Activated naive CD4-positive, alpha-beta T cell treated with anti-CD3 and anti-CD28 coated beads, Interleukin-2, amount 50 U/mL, for 24 hours (primary cell): ENCODE measurements at regions not wholly inside any gene's neighbourhood (a gene's known extent, or its start where the extent isn't known, plus 50 kb on each side); places are given as distances from the start of the nearest gene placed in this dataset.
"Not testable (repeated sequence)": the region's sequence is repeated elsewhere in the genome, so short reads cannot be mapped to it uniquely, and the experiment has no call there.

ENCODE experiments used
- H3K27ac Mint-ChIP-seq: one replicate; pipeline ENCODE4 v1.8.0; 2021; ENCODE audit warnings: mild to moderate bottlenecking, mixed read lengths
- H3K27me3 Mint-ChIP-seq: one replicate; pipeline ENCODE4 v1.8.0; 2021; ENCODE audit warnings: mixed read lengths
- H3K36me3 Mint-ChIP-seq: one replicate; pipeline ENCODE4 v1.8.0; 2021; ENCODE audit warnings: mixed read lengths
- H3K4me1 Mint-ChIP-seq: one replicate; pipeline ENCODE4 v1.8.0; 2021; ENCODE audit warnings: mixed read lengths
- H3K4me3 Mint-ChIP-seq: one replicate; pipeline ENCODE4 v1.8.0; 2021; ENCODE audit warnings: mild to moderate bottlenecking, mixed read lengths
- H3K9me3 Mint-ChIP-seq: one replicate; pipeline ENCODE4 v1.8.0; 2021; ENCODE audit warnings: mixed read lengths

DNA sequence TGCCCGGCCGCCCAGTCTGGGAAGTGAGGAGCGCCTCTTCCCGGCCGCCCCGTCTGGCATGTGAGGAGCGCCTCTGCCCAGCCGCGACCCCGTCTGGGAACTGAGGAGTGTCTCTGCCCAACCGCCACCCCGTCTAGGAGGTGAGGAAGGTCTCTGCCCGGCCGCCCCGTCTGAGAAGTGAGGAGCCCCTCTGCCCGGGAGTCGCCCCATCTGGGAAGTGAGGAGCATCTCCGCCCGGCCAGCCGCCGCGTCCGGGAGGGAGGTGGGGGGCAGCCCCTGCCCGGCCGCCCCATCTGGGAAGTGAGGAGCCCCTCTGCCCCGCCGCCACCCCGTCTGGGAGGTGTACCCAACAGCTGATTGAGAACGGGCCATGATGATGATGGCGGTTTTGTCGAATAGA, 109.6 kb upstream of the SLITRK5 start:
- peaks cover 18% of the 10 kb centered on the region for H3K9me3 Mint-ChIP-seq
- not testable (repeated sequence) for H3K4me1 Mint-ChIP-seq, H3K36me3 Mint-ChIP-seq, H3K4me3 Mint-ChIP-seq, H3K27ac Mint-ChIP-seq, H3K27me3 Mint-ChIP-seq

DNA sequence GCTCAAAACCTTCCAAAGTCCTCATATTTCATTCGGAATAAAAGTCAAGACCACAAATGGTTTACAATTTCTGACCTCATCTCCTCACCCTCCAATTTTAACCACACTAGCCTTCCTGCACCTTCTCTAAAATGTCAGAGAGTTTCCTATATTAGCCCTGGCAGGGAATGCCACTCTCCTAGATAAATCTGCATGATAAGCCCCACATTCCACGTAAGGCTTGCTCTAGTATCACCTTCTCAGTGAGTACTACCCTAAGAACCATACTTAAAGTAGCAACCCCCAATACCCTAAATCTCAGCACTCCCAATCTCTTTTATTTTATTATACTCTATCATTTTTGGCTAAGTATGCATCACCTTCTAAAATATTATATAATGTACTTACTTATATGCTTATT, 100.5 kb upstream of the SLITRK5 start:
- Mint-ChIP-seq H3K27me3 (no peaks in the 10 kb centered on the region), H3K4me1 (no peaks in the 10 kb centered on the region), H3K4me3 (no peak overlapping the region), H3K9me3 (peaks cover 10% of the 10 kb centered on the region), H3K36me3 (no peaks in the 10 kb centered on the region), H3K27ac (no peak overlapping the region)

DNA sequence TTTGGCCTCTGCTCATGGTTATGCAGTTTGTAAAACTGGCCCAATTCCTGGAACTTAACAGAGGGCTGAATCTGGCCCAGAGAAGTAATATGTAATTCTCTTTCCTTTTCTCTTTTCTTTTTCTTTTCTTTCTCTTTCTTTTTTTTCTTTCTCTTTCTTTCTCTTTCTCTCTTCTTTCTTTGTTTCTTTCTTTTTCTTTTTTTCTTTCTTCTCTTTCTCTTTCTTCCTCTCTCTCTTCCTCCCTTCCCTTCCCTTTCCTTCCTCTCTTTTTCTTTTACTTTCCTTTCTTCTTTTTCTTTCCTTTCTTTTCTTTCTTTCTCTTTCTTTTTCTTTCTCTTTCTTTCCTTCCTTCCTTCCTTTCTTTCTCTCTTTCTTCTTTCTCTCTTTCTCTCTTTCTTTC, 88.8 kb upstream of the SLITRK5 start:
- Mint-ChIP-seq H3K4me3 (no peak overlapping the region), H3K27ac (no peak overlapping the region), H3K27me3 (no peaks in the 10 kb centered on the region), H3K4me1 (no peaks in the 10 kb centered on the region), H3K9me3 (peaks cover 13% of the 10 kb centered on the region), H3K36me3 (no peaks in the 10 kb centered on the region)

DNA sequence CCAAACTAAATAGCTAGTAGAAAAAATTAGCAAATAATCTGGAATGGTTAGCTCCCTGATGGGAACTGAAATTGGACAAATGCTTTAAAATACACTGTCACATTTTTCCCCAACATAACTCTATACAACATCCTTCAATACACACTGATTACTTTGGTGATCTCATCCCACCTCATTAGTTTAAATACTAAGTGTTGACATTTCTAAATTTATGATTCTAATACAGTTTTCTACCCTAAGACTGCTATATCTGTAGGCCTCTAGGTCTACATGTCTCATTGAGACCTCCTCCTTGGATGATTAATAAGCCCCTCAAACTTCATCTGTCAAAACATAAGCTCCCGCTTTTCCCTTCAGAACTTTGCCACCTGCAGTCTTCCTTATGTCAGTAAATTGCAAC, 80.7 kb upstream of the SLITRK5 start:
- no peaks in the 10 kb centered on the region for H3K36me3 Mint-ChIP-seq
- no peaks in the 10 kb centered on the region for H3K4me1 Mint-ChIP-seq
- no peak overlapping the region for H3K4me3 Mint-ChIP-seq
- H3K9me3 Mint-ChIP-seq: no peaks in the 10 kb centered on the region
- H3K27ac Mint-ChIP-seq: no peak overlapping the region
- no peaks in the 10 kb centered on the region for H3K27me3 Mint-ChIP-seq

DNA sequence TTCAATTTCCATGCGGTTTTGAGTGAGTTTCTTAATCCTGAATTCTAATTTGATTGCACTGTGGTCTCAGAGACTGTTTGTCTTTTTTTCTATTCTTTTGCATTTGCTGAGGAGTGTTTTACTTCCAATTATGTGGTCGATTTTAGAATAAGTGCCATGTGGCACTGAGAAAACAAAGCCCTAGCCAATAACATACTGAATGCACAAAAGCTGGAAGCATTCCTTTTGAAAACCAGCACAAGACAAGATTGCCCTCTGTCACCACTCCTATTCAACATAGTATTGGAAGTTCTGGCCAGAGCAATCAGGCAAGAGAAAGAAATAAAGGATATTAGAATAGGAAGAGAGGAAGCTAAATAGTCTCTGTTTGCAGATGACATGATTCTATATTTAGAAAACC, 66.7 kb upstream of the SLITRK5 start:
- not testable (repeated sequence) for H3K27ac Mint-ChIP-seq
- peaks cover 14% of the 10 kb centered on the region for H3K9me3 Mint-ChIP-seq

DNA sequence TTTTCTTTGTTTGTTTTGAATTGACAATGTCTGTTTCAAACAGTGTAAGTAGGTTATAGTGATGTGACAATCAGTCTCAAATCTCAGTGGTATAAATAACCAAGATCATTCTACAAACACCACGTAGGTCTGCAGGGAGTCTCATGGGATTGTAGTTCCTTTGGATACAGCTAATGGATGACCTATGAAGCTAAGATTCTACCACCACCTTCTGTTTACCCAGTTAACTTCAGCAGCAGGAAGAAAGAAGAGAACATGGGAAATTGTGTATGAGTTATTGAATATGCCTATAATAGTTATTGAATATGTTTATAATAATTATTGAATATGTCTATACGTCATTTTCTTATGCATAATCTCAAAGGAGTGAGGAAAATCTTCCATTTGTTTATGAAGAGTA, 63.9 kb upstream of the SLITRK5 start:
- no peaks in the 10 kb centered on the region for H3K36me3 Mint-ChIP-seq
- no peaks in the 10 kb centered on the region for H3K27me3 Mint-ChIP-seq
- H3K4me3 Mint-ChIP-seq: no peak overlapping the region
- H3K27ac Mint-ChIP-seq: no peak overlapping the region
- H3K4me1 Mint-ChIP-seq: no peaks in the 10 kb centered on the region
- peaks cover 14% of the 10 kb centered on the region for H3K9me3 Mint-ChIP-seq

More for the DNA sequence above, 66.7 kb upstream of the SLITRK5 start:
- not testable (repeated sequence) for H3K36me3 Mint-ChIP-seq, H3K4me1 Mint-ChIP-seq, H3K4me3 Mint-ChIP-seq, H3K27me3 Mint-ChIP-seq

DNA sequence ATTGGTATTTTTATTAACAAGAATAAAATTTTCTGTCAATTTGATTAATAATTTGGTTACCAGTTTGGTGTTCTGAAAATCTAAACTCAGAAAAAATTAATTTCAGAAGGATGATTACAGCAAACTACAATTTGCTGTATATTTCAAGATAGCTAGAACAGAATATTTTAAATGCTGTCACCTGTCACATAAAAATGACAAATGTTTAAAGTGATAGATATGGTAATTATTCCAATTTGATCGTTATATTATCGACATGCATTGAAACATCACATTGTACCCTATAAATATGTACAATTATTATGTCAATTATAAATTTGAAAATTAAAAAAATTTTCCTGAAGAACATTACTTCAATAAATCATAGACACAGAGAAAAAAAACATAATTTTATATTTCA, 56.9 kb upstream of the SLITRK5 start:
- no peak overlapping the region for H3K4me3 Mint-ChIP-seq
- H3K36me3 Mint-ChIP-seq: no peaks in the 10 kb centered on the region
- no peaks in the 10 kb centered on the region for H3K9me3 Mint-ChIP-seq
- H3K27ac Mint-ChIP-seq: no peak overlapping the region
- H3K27me3 Mint-ChIP-seq: no peaks in the 10 kb centered on the region
- H3K4me1 Mint-ChIP-seq: no peaks in the 10 kb centered on the region
